ENCODE measurements at regions not wholly inside any gene's neighbourhood (a gene's known extent, or its start where the extent isn't known, plus 50 kb on each side); places are given as distances from the start of the nearest gene placed in this dataset.

DNA sequence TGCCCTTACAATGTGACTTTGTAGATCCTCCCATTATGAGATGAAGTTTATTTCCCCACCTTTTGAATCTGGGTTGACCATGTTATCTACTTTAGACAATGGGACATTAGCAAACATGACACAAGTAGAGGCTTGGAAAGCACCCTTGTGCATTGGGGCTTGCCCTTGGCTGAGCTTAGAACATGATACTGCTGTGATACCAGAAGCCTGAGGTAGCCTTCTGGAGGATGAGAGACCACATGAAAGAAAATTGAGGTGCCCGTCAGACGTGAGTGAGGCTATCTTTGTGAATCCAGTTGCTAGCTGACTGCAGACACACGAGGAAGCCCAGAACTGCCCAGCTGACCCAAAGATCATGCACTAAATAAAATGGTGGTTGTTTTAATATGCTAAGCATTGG is 341.2 kb downstream of the CYP26B1 start:
- TF ChIP-seq, protein P1, sequence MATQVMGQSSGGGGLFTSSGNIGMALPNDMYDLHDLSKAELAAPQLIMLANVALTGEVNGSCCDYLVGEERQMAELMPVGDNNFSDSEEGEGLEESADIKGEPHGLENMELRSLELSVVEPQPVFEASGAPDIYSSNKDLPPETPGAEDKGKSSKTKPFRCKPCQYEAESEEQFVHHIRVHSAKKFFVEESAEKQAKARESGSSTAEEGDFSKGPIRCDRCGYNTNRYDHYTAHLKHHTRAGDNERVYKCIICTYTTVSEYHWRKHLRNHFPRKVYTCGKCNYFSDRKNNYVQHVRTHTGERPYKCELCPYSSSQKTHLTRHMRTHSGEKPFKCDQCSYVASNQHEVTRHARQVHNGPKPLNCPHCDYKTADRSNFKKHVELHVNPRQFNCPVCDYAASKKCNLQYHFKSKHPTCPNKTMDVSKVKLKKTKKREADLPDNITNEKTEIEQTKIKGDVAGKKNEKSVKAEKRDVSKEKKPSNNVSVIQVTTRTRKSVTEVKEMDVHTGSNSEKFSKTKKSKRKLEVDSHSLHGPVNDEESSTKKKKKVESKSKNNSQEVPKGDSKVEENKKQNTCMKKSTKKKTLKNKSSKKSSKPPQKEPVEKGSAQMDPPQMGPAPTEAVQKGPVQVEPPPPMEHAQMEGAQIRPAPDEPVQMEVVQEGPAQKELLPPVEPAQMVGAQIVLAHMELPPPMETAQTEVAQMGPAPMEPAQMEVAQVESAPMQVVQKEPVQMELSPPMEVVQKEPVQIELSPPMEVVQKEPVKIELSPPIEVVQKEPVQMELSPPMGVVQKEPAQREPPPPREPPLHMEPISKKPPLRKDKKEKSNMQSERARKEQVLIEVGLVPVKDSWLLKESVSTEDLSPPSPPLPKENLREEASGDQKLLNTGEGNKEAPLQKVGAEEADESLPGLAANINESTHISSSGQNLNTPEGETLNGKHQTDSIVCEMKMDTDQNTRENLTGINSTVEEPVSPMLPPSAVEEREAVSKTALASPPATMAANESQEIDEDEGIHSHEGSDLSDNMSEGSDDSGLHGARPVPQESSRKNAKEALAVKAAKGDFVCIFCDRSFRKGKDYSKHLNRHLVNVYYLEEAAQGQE (IDR thresholded peaks at IDR 0.05; ENCODE audit: insufficient replicate concordance, low read depth) = no peak
- TF ChIP-seq GABPA (IDR thresholded peaks at IDR 0.05; ENCODE audit: low read depth) (no peak), POLR2AphosphoS5 (IDR thresholded peaks at IDR 0.05; ENCODE audit: low read depth) (no peak), SPI1 (IDR thresholded peaks at IDR 0.05; ENCODE audit: borderline replicate concordance, low read depth) (no peak)
- TF ChIP-seq, protein P2, sequence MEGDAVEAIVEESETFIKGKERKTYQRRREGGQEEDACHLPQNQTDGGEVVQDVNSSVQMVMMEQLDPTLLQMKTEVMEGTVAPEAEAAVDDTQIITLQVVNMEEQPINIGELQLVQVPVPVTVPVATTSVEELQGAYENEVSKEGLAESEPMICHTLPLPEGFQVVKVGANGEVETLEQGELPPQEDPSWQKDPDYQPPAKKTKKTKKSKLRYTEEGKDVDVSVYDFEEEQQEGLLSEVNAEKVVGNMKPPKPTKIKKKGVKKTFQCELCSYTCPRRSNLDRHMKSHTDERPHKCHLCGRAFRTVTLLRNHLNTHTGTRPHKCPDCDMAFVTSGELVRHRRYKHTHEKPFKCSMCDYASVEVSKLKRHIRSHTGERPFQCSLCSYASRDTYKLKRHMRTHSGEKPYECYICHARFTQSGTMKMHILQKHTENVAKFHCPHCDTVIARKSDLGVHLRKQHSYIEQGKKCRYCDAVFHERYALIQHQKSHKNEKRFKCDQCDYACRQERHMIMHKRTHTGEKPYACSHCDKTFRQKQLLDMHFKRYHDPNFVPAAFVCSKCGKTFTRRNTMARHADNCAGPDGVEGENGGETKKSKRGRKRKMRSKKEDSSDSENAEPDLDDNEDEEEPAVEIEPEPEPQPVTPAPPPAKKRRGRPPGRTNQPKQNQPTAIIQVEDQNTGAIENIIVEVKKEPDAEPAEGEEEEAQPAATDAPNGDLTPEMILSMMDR (IDR thresholded peaks at IDR 0.05; ENCODE audit: insufficient read depth, low read length) = no peak
- no peak overlapping the region for H3K27ac ChIP-seq (replicated peaks)
- no peak for DNase-seq (ENCODE audit: low read depth in 1 of 2, low spot score in 1 of 2)
- H3K4me3 ChIP-seq (replicated peaks; ENCODE audit: insufficient read depth, low read length) = no peak overlapping the region
- H3K27me3 ChIP-seq (ENCODE audit: insufficient read depth, poor library complexity, severe bottlenecking) = peaks cover 4% of the 10 kb centered on the region

DNA sequence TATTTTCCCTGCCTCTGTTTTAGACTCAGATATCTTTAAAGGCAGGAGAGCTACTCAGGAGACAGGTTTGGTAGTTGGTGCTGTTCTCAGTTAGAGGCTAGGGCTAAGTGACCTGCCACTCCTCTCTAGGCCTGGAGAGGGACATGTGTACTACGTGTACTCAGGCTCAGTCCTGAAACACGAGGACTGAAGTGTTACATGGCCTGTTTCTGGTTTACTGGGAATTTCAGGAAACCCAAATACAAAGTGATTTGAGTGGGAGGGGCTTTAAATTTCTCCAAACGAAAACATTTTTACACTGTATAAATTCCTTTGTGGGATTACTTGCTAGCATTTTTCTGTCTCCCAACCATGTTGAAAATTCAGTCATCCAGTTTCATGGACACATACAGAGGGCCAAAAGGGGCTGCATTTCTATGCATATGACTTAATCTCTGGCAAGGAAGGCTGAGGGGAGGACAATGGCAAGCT is 343.3 kb downstream of the CYP26B1 start:
- TF ChIP-seq, protein P2 (IDR thresholded peaks at IDR 0.05; ENCODE audit: insufficient read depth, low read length) = no peak
- TF ChIP-seq POLR2AphosphoS5 (IDR thresholded peaks at IDR 0.05; ENCODE audit: low read depth) (no peak), SPI1 (IDR thresholded peaks at IDR 0.05; ENCODE audit: borderline replicate concordance, low read depth) (no peak), GABPA (IDR thresholded peaks at IDR 0.05; ENCODE audit: low read depth) (no peak)
- TF ChIP-seq, protein P1 (IDR thresholded peaks at IDR 0.05; ENCODE audit: insufficient replicate concordance, low read depth) = no peak
- H3K4me3 ChIP-seq (replicated peaks; ENCODE audit: insufficient read depth, low read length) = no peak overlapping the region
- DNase-seq (ENCODE audit: low read depth in 1 of 2, low spot score in 1 of 2) = no peak
- peaks cover 4% of the 10 kb centered on the region for H3K27me3 ChIP-seq (ENCODE audit: insufficient read depth, poor library complexity, severe bottlenecking)
- H3K27ac ChIP-seq (replicated peaks) = no peak overlapping the region

DNA sequence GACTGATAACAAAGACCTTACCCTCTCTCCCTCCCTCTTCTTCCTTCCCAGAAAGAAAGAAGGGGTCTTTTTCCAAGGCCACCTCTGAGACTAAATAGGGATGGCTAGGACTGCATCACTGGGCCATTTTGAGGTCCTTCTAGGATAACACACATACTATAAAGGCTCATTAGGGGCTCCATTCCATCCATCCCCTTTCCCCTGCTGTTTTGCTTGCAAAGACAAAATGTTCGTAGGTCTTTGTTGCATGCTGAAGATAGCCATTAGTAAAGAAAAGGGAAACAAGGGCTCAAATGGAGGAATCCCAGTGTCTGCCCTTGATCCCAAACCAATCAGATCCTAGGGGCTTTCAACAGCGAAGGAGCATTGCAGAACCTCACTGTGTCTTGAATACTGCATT is 344.3 kb downstream of the CYP26B1 start:
- no peak overlapping the region for H3K4me3 ChIP-seq (replicated peaks; ENCODE audit: insufficient read depth, low read length)
- H3K27me3 ChIP-seq (ENCODE audit: insufficient read depth, poor library complexity, severe bottlenecking) = peaks cover 4% of the 10 kb centered on the region
- H3K27ac ChIP-seq (replicated peaks) = no peak overlapping the region
- DNase-seq (ENCODE audit: low read depth in 1 of 2, low spot score in 1 of 2) = no peak
- TF ChIP-seq POLR2AphosphoS5 (IDR thresholded peaks at IDR 0.05; ENCODE audit: low read depth) (no peak), GABPA (IDR thresholded peaks at IDR 0.05; ENCODE audit: low read depth) (no peak), SPI1 (IDR thresholded peaks at IDR 0.05; ENCODE audit: borderline replicate concordance, low read depth) (no peak)
- TF ChIP-seq, protein P2 (IDR thresholded peaks at IDR 0.05; ENCODE audit: insufficient read depth, low read length) = no peak
- TF ChIP-seq, protein P1 (IDR thresholded peaks at IDR 0.05; ENCODE audit: insufficient replicate concordance, low read depth) = no peak

Data from HL-60 (cell line).